Neural crest cell (in vitro differentiated cells): ENCODE measurements at regions not wholly inside any gene's neighbourhood (a gene's known extent, or its start where the extent isn't known, plus 50 kb on each side); places are given as distances from the start of the nearest gene placed in this dataset.

Source experiments
- DNase-seq: peaks from one replicate; pipeline ENCODE4 v3.0.0; 2021; ENCODE audit warnings: low read depth, mixed read lengths, low spot score
- H3K27ac Mint-ChIP-seq: one replicate; pipeline ENCODE4 v1.8.0; 2021; ENCODE audit warnings: mild to moderate bottlenecking, mixed read lengths; ENCODE audit not compliant: unreplicated experiment
- H3K27me3 Mint-ChIP-seq: 2 replicates; pipeline ENCODE4 v1.8.0; 2021; ENCODE audit warnings: low read depth, mild to moderate bottlenecking, mixed read lengths
- H3K36me3 Mint-ChIP-seq: 2 replicates; pipeline ENCODE4 v1.8.0; 2021; ENCODE audit warnings: low read depth, mild to moderate bottlenecking, mixed read lengths
- H3K4me1 Mint-ChIP-seq: 2 replicates; pipeline ENCODE4 v1.8.0; 2021; ENCODE audit warnings: mixed read lengths
- H3K4me3 Mint-ChIP-seq: one replicate; pipeline ENCODE4 v1.8.0; 2021; ENCODE audit warnings: mild to moderate bottlenecking, mixed read lengths
- H3K9me3 Mint-ChIP-seq: 2 replicates; pipeline ENCODE4 v1.8.0; 2021; ENCODE audit warnings: mixed read lengths
- TF ChIP-seq, protein P1 (sequence below): fragments of 200-600 bp; sonication (generic); conservative IDR thresholded peaks from 2 replicates; pipeline ENCODE4 v1.5.0; 2021; ENCODE audit warnings: antibody characterized with exemption, mild to moderate bottlenecking

- Mint-ChIP-seq H3K27ac (no peak overlapping the region), H3K4me3 (no peak overlapping the region), H3K36me3 (no peaks in the 10 kb centered on the region), H3K27me3 (peaks cover 14% of the 10 kb centered on the region), H3K4me1 (peaks cover 49% of the 10 kb centered on the region), H3K9me3 (no peaks in the 10 kb centered on the region)
- DNase-seq: no peak
- TF ChIP-seq, protein P1, sequence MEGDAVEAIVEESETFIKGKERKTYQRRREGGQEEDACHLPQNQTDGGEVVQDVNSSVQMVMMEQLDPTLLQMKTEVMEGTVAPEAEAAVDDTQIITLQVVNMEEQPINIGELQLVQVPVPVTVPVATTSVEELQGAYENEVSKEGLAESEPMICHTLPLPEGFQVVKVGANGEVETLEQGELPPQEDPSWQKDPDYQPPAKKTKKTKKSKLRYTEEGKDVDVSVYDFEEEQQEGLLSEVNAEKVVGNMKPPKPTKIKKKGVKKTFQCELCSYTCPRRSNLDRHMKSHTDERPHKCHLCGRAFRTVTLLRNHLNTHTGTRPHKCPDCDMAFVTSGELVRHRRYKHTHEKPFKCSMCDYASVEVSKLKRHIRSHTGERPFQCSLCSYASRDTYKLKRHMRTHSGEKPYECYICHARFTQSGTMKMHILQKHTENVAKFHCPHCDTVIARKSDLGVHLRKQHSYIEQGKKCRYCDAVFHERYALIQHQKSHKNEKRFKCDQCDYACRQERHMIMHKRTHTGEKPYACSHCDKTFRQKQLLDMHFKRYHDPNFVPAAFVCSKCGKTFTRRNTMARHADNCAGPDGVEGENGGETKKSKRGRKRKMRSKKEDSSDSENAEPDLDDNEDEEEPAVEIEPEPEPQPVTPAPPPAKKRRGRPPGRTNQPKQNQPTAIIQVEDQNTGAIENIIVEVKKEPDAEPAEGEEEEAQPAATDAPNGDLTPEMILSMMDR: no peak
These were observed 286.7 kb upstream of the IRX4 start for GRCh38 chr5:2169430-2169808.

DNA sequence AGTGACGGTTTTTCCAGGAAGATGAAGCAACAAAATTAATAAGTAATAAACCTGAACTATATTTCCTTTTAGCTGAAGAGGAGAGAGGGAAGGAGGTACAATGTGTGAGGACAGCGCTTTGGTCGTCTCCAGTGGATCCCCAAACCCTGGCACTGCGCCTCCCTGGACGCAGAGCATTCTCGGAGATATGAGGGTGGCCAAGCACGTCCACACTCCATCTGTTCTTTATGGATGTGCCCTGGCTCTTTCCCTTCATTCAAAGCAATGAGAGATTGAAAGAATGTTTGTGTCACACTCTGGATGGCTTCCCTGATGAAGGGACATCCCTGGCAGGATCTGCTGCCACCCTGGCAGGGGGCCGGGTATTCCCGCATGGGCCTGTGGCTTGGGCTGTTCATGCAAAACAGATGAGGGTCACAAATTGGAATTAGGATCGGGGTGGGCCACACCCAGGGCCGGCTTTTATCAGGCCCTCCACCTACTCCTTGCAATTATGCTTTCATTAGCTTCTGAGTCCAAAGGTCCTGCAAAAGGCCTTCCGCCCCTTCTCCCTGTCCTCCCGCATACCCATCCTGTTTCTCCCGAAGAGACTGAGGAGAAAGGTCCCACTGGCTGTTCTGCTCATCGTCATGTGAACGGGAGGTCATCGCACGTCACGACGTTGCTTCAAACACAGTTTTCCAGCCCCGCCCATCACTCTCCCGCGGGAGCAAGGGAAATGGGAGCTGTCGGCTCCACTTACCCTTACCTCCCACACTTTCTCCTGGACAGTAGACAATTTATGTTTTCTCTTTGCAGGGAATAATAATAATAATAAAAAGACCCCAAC lies 286.1 kb upstream of the IRX4 start:
- DNase-seq: no peak
- Mint-ChIP-seq H3K27ac (peak overlapping the region; percentile 72), H3K36me3 (no peaks in the 10 kb centered on the region), H3K4me3 (no peak overlapping the region), H3K9me3 (no peaks in the 10 kb centered on the region), H3K27me3 (peaks cover 14% of the 10 kb centered on the region), H3K4me1 (peaks cover 44% of the 10 kb centered on the region)
- TF ChIP-seq, protein P1: no peak

DNA sequence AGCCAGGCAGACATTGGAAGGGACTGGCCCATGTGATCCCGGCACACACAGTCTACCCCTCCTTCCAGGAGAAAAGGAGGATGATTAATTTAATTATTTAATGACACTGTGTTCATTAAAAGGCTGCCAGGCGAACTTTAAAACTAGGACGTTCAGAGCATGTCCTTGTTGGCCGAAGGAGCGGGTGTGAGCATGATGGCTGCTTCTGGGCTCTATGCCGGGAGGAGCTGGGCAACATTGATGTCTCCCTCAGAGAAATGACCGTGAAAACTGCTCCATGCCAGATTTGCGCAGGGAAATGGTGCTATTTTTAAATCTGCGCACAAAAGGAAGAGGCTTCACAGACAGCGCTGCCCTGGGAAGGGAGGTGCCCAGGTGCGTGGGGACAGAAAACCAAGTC lies 284.9 kb upstream of the IRX4 start:
- Mint-ChIP-seq H3K27me3 (peaks cover 17% of the 10 kb centered on the region), H3K27ac (no peak overlapping the region), H3K4me1 (peaks cover 33% of the 10 kb centered on the region), H3K36me3 (no peaks in the 10 kb centered on the region), H3K4me3 (no peak overlapping the region), H3K9me3 (no peaks in the 10 kb centered on the region)
- no peak for DNase-seq
- TF ChIP-seq, protein P1: no peak

- Mint-ChIP-seq H3K4me3 (no peak overlapping the region), H3K27me3 (peaks cover 17% of the 10 kb centered on the region), H3K27ac (peak overlapping the region; percentile 88), H3K4me1 (peaks cover 32% of the 10 kb centered on the region), H3K36me3 (no peaks in the 10 kb centered on the region), H3K9me3 (no peaks in the 10 kb centered on the region)
- TF ChIP-seq, protein P1: no peak
- no peak for DNase-seq
These were observed 284.3 kb upstream of the IRX4 start for GRCh38 chr5:2166979-2167377.

GRCh38 chr5:2166306-2166978 lies 283.7 kb upstream of the IRX4 start:
- Mint-ChIP-seq H3K4me1 (peaks cover 32% of the 10 kb centered on the region), H3K27ac (no peak overlapping the region), H3K9me3 (peaks cover 1% of the 10 kb centered on the region), H3K4me3 (no peak overlapping the region), H3K27me3 (peaks cover 17% of the 10 kb centered on the region), H3K36me3 (no peaks in the 10 kb centered on the region)
- DNase-seq: no peak
- TF ChIP-seq, protein P1: no peak
